K562 (cell line): ENCODE measurements at regions not wholly inside any gene's neighbourhood (a gene's known extent, or its start where the extent isn't known, plus 50 kb on each side); places are given as distances from the start of the nearest gene placed in this dataset.

Experiments
- AFF1 ChIP-seq, 2 experiments: fragments of 450-650 bp; IDR thresholded peaks; 2 replicates each; pipeline ENCODE4 v1.6.1; 2018; ENCODE audit warnings: mild to moderate bottlenecking in 2 of 2, low read depth in 1 of 2; ENCODE audit not compliant: partially characterized antibody in 2 of 2
- ARID3B ChIP-seq: fragments of 250-450 bp; sonication (Bioruptor Pico); IDR thresholded peaks from 2 replicates; pipeline ENCODE4 v1.4.0; 2020; ENCODE audit warnings: borderline replicate concordance
- BRCA1 ChIP-seq, 2 experiments: fragments of 450-650 bp in 1 of 2; sonication (generic) in 1 of 2; formaldehyde crosslinking in 1 of 2; IDR thresholded peaks; 2 replicates each; pipeline versions ENCODE4 v1.5.0 to v1.6.1; 2017 to 2020; ENCODE audit warnings: mild to moderate bottlenecking in 1 of 2, missing genetic modification reagents in 1 of 2
- CBFA2T2 ChIP-seq: fragments of 450-650 bp; conservative IDR thresholded peaks from 2 replicates; pipeline ENCODE4 v1.6.1; 2017; ENCODE audit warnings: mild to moderate bottlenecking
- ELF1 ChIP-seq: fragments of 200-800 bp; sonication (Bioruptor generic); IDR thresholded peaks from 2 replicates; pipeline ENCODE4 v1.6.1; 2016; ENCODE audit warnings: missing genetic modification characterization, missing compliant biosample characterization
- ELF4 ChIP-seq: fragments of 450-650 bp; formaldehyde crosslinking; IDR thresholded peaks from 2 replicates; pipeline ENCODE4 v1.4.0; 2022; ENCODE audit warnings: missing genetic modification characterization
- FOXA3 ChIP-seq, 2 experiments: fragments of 450-650 bp in 1 of 2; sonication (generic) in 1 of 2; formaldehyde crosslinking; IDR thresholded peaks in 1 of 2; conservative IDR thresholded peaks in 1 of 2; 2 replicates each; pipeline versions ENCODE4 v1.4.0 to v1.8.0; 2020 to 2022; ENCODE audit warnings: mild to moderate bottlenecking in 2 of 2, missing genetic modification reagents in 1 of 2
- GABPA ChIP-seq: fragments of 200-800 bp; sonication (Bioruptor generic); conservative IDR thresholded peaks from 2 replicates; pipeline ENCODE4 v1.6.1; 2016; ENCODE audit warnings: low read depth, missing genetic modification characterization, missing compliant biosample characterization
- HIVEP1 ChIP-seq: fragments of 250-450 bp; sonication (Bioruptor Pico); IDR thresholded peaks from 2 replicates; pipeline ENCODE4 v1.4.0; 2020; ENCODE audit warnings: mild to moderate bottlenecking
- JUN ChIP-seq, 2 experiments: sonication (generic) in 1 of 2; formaldehyde crosslinking in 1 of 2; IDR thresholded peaks; 2 replicates each; pipeline versions ENCODE4 v1.6.1 to v1.8.0; 2012 to 2022; ENCODE audit warnings: borderline replicate concordance in 2 of 2, mild to moderate bottlenecking in 2 of 2, improper control_type of control experiment in 1 of 2, low read depth in 1 of 2, low read length in 1 of 2, missing genetic modification reagents in 1 of 2
- MYNN ChIP-seq, 2 experiments: sonication (generic); formaldehyde crosslinking in 1 of 2; IDR thresholded peaks; 2 replicates each; pipeline versions ENCODE4 v1.5.0 to v1.6.1; 2016 to 2020; ENCODE audit warnings: antibody characterized with exemption in 1 of 2, missing genetic modification reagents in 1 of 2
- NCOR1 ChIP-seq: fragments of 450-650 bp; IDR thresholded peaks from 2 replicates; pipeline ENCODE4 v1.6.1; 2016; ENCODE audit warnings: mild to moderate bottlenecking, moderate library complexity
- NKRF ChIP-seq: fragments of 450-650 bp; IDR thresholded peaks from 2 replicates; pipeline ENCODE4 v1.6.1; 2016; ENCODE audit warnings: borderline replicate concordance
- PTRF ChIP-seq: fragments of 450-650 bp; IDR thresholded peaks from 2 replicates; pipeline ENCODE4 v1.6.1; 2016; ENCODE audit warnings: mild to moderate bottlenecking, missing genetic modification characterization, missing compliant biosample characterization
- SREBF2 ChIP-seq: sonication (generic); formaldehyde crosslinking; IDR thresholded peaks from 2 replicates; pipeline ENCODE4 v1.4.0; 2020; ENCODE audit warnings: mild to moderate bottlenecking, missing genetic modification reagents
- SUPT5H ChIP-seq: fragments of 450-650 bp; IDR thresholded peaks from 2 replicates; pipeline ENCODE4 v1.6.1; 2016
- ZBTB2 ChIP-seq: fragments of 450-650 bp; IDR thresholded peaks from 2 replicates; pipeline ENCODE4 v1.6.1; 2016; ENCODE audit warnings: antibody characterized with exemption
- ZNF764 ChIP-seq: fragments of 250-450 bp; sonication (Bioruptor Pico); IDR thresholded peaks from 2 replicates; pipeline ENCODE4 v1.4.0; 2020; ENCODE audit warnings: low read depth, mild to moderate bottlenecking, moderate library complexity
- ZNF79 ChIP-seq: fragments of 250-450 bp; sonication (Bioruptor Pico); IDR thresholded peaks from 2 replicates; pipeline ENCODE4 v1.4.0; 2020; ENCODE audit warnings: low read depth, mild to moderate bottlenecking, moderate library complexity

- TF ChIP-seq ELF4 (CRISPR knock-in tag): 0 out of 2 replicates have a peak, but pooled peaks have one; percentile 57
- 0 out of 2 replicates have a peak, but pooled peaks have one; percentile 58 for TF ChIP-seq ZNF764 (CRISPR knock-in tag)
- TF ChIP-seq HIVEP1 (CRISPR knock-in tag): 0 out of 2 replicates have a peak, but pooled peaks have one; percentile 66
- TF ChIP-seq CBFA2T2: no peak
- TF ChIP-seq SUPT5H: peak; percentile 81
- no peak for TF ChIP-seq NKRF
- no peak for TF ChIP-seq PTRF (tag)
- TF ChIP-seq ELF1: no peak
- TF ChIP-seq AFF1 (IDR thresholded peaks at IDR 0.05; ENCODE audit: low read depth in 1 of 2, partially characterized antibody in 2 of 2): no peak
- TF ChIP-seq FOXA3 (CRISPR knock-in tag; conservative IDR thresholded peaks at IDR 0.05 in 1 of 2, IDR thresholded peaks at IDR 0.05 in 1 of 2): no peak
- TF ChIP-seq NCOR1: no peak
- no peak for TF ChIP-seq ZBTB2
- TF ChIP-seq SREBF2: no peak
- no peak for TF ChIP-seq JUN (IDR thresholded peaks at IDR 0.05; ENCODE audit: borderline replicate concordance, low read depth, low read length)
- no peak for TF ChIP-seq JUN (CRISPR knock-in tag; IDR thresholded peaks at IDR 0.05; ENCODE audit: borderline replicate concordance)
- TF ChIP-seq BRCA1 (IDR thresholded peaks at IDR 0.05): no peak
- no peak for TF ChIP-seq BRCA1 (CRISPR knock-in tag; IDR thresholded peaks at IDR 0.05)
- no peak for TF ChIP-seq GABPA
- TF ChIP-seq MYNN (IDR thresholded peaks at IDR 0.05): no peak
- no peak for TF ChIP-seq MYNN (CRISPR knock-in tag; IDR thresholded peaks at IDR 0.05)
- TF ChIP-seq ZNF79 (CRISPR knock-in tag): no peak
- no peak for TF ChIP-seq ARID3B
Observed at GRCh38 chr7:106774213-106774767, 90.8 kb upstream of the PIK3CG start (continued).
